Esophagus (tissue), 2 donors: ENCODE measurements at regions not wholly inside any gene's neighbourhood (a gene's known extent, or its start where the extent isn't known, plus 50 kb on each side); places are given as distances from the start of the nearest gene placed in this dataset.

Source experiments
- H3K27ac ChIP-seq, 2 donors: one replicate each; pipeline ENCODE4 v1.5.1; 2013; ENCODE audit warnings: low read depth in 2 of 2, mild to moderate bottlenecking in 2 of 2, inconsistent platforms in 1 of 2, low read length in 1 of 2, moderate library complexity in 1 of 2
- H3K27me3 ChIP-seq, 2 donors: one replicate each; pipeline ENCODE4 v1.6.1; 2013; ENCODE audit warnings: low read length in 2 of 2, control low read depth in 1 of 2, mild to moderate bottlenecking in 1 of 2; ENCODE audit not compliant: insufficient read depth in 2 of 2, control insufficient read depth in 1 of 2
- H3K36me3 ChIP-seq, 2 donors: one replicate each; pipeline ENCODE4 v1.6.1; 2013; ENCODE audit warnings: low read length in 1 of 2; ENCODE audit not compliant: control insufficient read depth in 2 of 2, insufficient read depth in 2 of 2
- H3K4me1 ChIP-seq, 2 donors: one replicate each; pipeline ENCODE4 v1.6.1; 2013; ENCODE audit warnings: low read length in 1 of 2; ENCODE audit not compliant: control insufficient read depth in 2 of 2, insufficient read depth in 2 of 2
- H3K4me3 ChIP-seq, 2 donors: one replicate each; pipeline ENCODE4 v1.5.1; 2013; ENCODE audit warnings: low read length in 2 of 2, mild to moderate bottlenecking in 2 of 2, low read depth in 1 of 2, moderate library complexity in 1 of 2
- H3K9me3 ChIP-seq, 2 donors: one replicate each; pipeline ENCODE4 v1.6.1; 2013; ENCODE audit warnings: mild to moderate bottlenecking in 2 of 2, low read depth in 1 of 2, low read length in 1 of 2, moderate library complexity in 1 of 2; ENCODE audit not compliant: control insufficient read depth in 2 of 2, insufficient read depth in 1 of 2
- WGBS, 2 donors: extraction: QIAGEN DNeasy Blood & Tissue Kit; methylation state at CpG; one replicate each; pipeline ENCODE4 v1.1.7; 2013; 5-methylcytosine and 5-hydroxymethylcytosine counted together
- donor health status: healthy with polysubstance abuse.
- donor health status: Bipolar disorder and iron deficiency.

GRCh38 chr13:40132249-40132648 is 476.8 kb downstream of the COG6 start:
- H3K27ac ChIP-seq = no peak overlapping the region
- WGBS, 2 donors = 84 to 91% methylated on average over 3 of the region's 3 CpGs
- no peaks in the 10 kb centered on the region for H3K36me3 ChIP-seq
- H3K4me3 ChIP-seq = no peak overlapping the region
- H3K27me3 ChIP-seq = no peaks in the 10 kb centered on the region
- H3K9me3 ChIP-seq = no peaks in the 10 kb centered on the region
- H3K4me1 ChIP-seq = peaks cover 0 to 2% of the 10 kb centered on the region in 2 donors

DNA sequence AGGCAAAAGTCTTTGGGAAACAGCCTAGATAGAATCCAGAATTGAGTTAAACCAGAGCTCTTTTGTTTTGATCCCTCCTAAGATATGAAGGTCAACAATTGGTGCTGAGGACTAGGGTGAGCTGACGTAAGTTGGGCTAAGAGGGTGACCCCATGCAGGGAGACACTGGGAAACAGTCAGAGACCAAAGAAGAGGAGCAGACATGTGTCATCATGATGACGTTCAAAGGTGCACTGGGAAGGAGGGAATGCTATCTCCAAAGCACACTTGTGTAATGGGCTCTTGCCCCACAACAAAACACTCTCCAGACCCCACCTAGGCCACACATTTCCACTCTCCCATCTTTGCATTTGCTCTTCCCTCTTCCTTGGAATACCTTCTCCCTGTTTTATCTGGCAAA is 481.4 kb downstream of the COG6 start:
- 84 to 93% methylated on average over 2 of the region's 2 CpGs for WGBS, 2 donors

GRCh38 chr13:40137400-40137799 is 481.9 kb downstream of the COG6 start:
- Histone ChIP-seq H3K4me1 (no peaks in the 10 kb centered on the region), H3K9me3 (no peaks in the 10 kb centered on the region), H3K36me3 (no peaks in the 10 kb centered on the region), H3K27me3 (no peaks in the 10 kb centered on the region), H3K4me3 (no peak overlapping the region), H3K27ac (no peak overlapping the region)
- 88 to 89% methylated on average over 6 of the region's 6 CpGs for WGBS, 2 donors

More for the DNA sequence above, 481.4 kb downstream of the COG6 start:
- Histone ChIP-seq H3K4me1 (no peaks in the 10 kb centered on the region), H3K27ac (no peak overlapping the region), H3K4me3 (no peak overlapping the region), H3K36me3 (no peaks in the 10 kb centered on the region), H3K9me3 (no peaks in the 10 kb centered on the region), H3K27me3 (no peaks in the 10 kb centered on the region)

DNA sequence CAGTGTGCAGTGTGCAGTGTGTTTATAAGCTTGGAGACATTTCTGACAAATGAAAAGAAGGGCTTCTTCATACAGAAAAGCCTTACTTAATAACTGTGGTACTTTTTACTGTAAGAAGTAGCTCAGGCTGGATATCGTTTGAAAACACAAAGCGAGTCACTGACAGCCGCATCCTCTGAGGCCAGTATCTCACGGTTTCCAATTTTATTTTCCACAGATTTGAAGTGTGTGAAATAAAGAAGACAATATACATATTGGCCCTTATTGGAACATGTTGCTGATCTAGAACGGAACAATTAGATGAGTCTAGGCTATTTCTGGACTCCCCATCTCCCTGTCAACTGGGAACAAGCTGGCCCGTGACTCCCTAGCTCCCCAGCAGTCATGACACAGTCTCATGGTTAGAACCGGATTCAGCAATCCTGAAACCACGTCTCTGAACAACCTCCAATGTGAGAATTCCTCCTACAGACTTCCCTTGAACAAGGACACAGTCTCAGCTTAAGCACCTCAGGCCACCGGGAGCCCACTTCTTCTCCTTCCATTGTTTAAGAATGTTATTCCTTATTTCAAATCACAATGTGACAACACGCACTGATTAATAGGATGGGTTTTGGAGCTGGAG is 484.5 kb downstream of the COG6 start:
- no peaks in the 10 kb centered on the region for H3K9me3 ChIP-seq
- 68 to 72% methylated on average over 10 of the region's 10 CpGs for WGBS, 2 donors
- no peaks in the 10 kb centered on the region for H3K4me1 ChIP-seq
- no peak overlapping the region for H3K4me3 ChIP-seq
- H3K27me3 ChIP-seq = no peaks in the 10 kb centered on the region
- H3K27ac ChIP-seq = no peak overlapping the region
- no peaks in the 10 kb centered on the region for H3K36me3 ChIP-seq

DNA sequence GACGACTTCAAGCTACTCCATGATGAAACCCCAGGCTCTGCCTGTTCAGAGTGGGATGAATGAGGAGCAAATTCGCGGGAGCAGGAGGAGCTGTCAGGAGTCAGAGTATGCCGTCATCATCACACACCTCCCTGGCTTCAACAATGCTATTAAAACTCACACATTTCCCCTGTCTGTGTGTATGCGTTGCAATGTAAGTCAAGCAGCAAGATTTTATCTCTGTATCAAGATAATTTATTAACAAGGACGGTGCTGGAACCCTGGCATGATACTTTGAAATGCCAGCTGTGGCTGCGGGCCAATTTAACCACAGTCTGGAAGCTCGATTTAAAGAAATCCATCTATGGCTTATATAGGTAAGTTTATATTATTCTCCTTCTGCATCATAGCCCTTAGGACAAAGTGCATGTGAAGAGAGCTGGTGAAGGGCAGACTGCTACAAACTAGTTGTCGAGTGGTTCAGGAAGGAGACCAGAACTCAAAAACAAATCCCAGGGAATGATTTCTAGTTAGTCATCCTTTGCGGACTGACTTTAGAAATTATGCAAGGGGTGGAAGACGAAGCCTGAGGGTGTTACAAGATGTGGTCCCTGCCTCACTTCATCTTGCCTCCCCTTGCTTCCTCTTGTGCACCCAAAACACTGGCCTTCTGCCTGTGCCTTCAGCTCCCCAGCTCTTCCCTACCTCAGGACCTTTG is 486.5 kb downstream of the COG6 start:
- Histone ChIP-seq H3K9me3 (no peaks in the 10 kb centered on the region), H3K27me3 (no peaks in the 10 kb centered on the region), H3K4me1 (no peaks in the 10 kb centered on the region), H3K36me3 (no peaks in the 10 kb centered on the region), H3K4me3 (no peak overlapping the region), H3K27ac (no peak overlapping the region)
- WGBS, 2 donors = 69 to 74% methylated on average over 11 of the region's 11 CpGs

DNA sequence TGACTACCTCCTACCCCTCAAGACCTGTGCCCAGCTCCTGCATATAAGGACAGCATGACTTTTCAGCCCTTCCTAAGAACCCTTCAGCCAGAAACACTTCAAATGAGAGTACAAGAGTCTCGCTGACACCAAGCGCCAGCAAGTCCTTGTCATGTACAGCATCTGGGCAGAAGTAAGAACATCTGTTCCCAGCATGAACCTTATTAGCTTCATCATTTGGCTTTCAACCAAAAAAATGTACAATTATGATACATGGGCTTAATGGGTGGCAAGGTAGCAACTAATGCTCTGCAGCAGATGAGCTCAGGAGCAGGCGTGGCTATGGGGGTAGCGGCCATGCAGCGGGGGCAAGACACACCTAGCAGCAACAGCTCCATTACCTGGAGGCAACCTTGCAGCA is 487.6 kb downstream of the COG6 start:
- WGBS, 2 donors = 75 to 77% methylated on average over 5 of the region's 5 CpGs
- no peaks in the 10 kb centered on the region for H3K4me1 ChIP-seq

GRCh38 chr13:40143559-40143958 is 488.1 kb downstream of the COG6 start:
- Histone ChIP-seq H3K27me3 (no peaks in the 10 kb centered on the region), H3K9me3 (no peaks in the 10 kb centered on the region), H3K4me3 (no peak overlapping the region), H3K27ac (no peak overlapping the region), H3K4me1 (no peaks in the 10 kb centered on the region), H3K36me3 (no peaks in the 10 kb centered on the region)
- WGBS, 2 donors = 92% methylated on average over 6 of the region's 6 CpGs

More for the DNA sequence above, 487.6 kb downstream of the COG6 start:
- Histone ChIP-seq H3K9me3 (no peaks in the 10 kb centered on the region), H3K27me3 (no peaks in the 10 kb centered on the region), H3K36me3 (no peaks in the 10 kb centered on the region), H3K4me3 (no peak overlapping the region), H3K27ac (no peak overlapping the region)

GRCh38 chr13:40145139-40145538 is 489.7 kb downstream of the COG6 start:
- Histone ChIP-seq H3K27ac (no peak overlapping the region), H3K4me1 (no peaks in the 10 kb centered on the region), H3K9me3 (no peaks in the 10 kb centered on the region), H3K27me3 (no peaks in the 10 kb centered on the region), H3K36me3 (no peaks in the 10 kb centered on the region), H3K4me3 (no peak overlapping the region)
- 80 to 84% methylated on average over 7 of the region's 7 CpGs for WGBS, 2 donors

DNA sequence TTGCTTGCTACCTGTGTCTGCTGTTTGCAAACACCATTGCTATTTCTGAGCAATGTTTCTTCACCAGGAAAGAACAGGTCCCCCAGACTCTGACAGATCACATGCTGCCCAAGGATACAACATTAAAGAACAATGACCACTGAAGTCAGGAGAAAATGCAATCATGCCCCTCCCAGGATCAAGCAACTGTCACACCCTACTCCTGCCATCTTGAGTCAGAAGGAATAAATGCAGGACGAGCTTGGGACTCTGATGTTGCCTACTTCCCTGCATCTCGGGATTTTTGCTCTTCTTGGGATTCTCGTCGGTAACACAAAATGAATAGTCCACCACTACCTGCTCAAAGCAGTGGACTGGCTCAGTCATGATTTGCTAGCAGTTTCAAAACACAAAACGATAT is 490.6 kb downstream of the COG6 start:
- Histone ChIP-seq H3K4me3 (no peak overlapping the region), H3K4me1 (no peaks in the 10 kb centered on the region), H3K27ac (no peak overlapping the region), H3K9me3 (no peaks in the 10 kb centered on the region), H3K36me3 (no peaks in the 10 kb centered on the region), H3K27me3 (no peaks in the 10 kb centered on the region)
- 77 to 82% methylated on average over 5 of the region's 5 CpGs for WGBS, 2 donors

- Histone ChIP-seq H3K27ac (no peak overlapping the region), H3K4me3 (no peak overlapping the region), H3K36me3 (no peaks in the 10 kb centered on the region), H3K27me3 (no peaks in the 10 kb centered on the region), H3K9me3 (no peaks in the 10 kb centered on the region), H3K4me1 (no peaks in the 10 kb centered on the region)
- 69 to 70% methylated on average over 11 of the region's 11 CpGs for WGBS, 2 donors
Observed at GRCh38 chr13:40146611-40147117, 491.2 kb downstream of the COG6 start.
